HL-60 (cell line): ENCODE measurements at regions not wholly inside any gene's neighbourhood (a gene's known extent, or its start where the extent isn't known, plus 50 kb on each side); places are given as distances from the start of the nearest gene placed in this dataset.

Experiments
- DNase-seq, 2 experiments: peaks; one replicate each; pipeline ENCODE4 v3.0.0-alpha.2; 2010 to 2020; ENCODE audit warnings: low read depth in 1 of 2, low spot score in 1 of 2
- H3K27ac ChIP-seq: fragments of 250-450 bp; sonication (Bioruptor Pico); replicated peaks from 2 replicates; pipeline ENCODE4 v1.5.1; 2020; ENCODE audit warnings: mild to moderate bottlenecking, moderate library complexity
- H3K27me3 ChIP-seq: fragments of 250-450 bp; sonication (Bioruptor Pico); 2 replicates; pipeline ENCODE4 v1.5.1; 2021; ENCODE audit warnings: mild to moderate bottlenecking, moderate library complexity; ENCODE audit not compliant: insufficient read depth, poor library complexity, severe bottlenecking
- H3K4me3 ChIP-seq: replicated peaks from 2 replicates; pipeline ENCODE4 v1.5.1; 2011; ENCODE audit warnings: mild to moderate bottlenecking, control low read depth, low read length; ENCODE audit not compliant: insufficient read depth
- GABPA ChIP-seq: IDR thresholded peaks from 2 replicates; pipeline ENCODE4 v1.6.1; 2012; ENCODE audit warnings: low read depth
- POLR2AphosphoS5 ChIP-seq: IDR thresholded peaks from 2 replicates; pipeline ENCODE4 v1.6.1; 2012; ENCODE audit warnings: low read depth
- SPI1 ChIP-seq: IDR thresholded peaks from 2 replicates; pipeline ENCODE4 v1.6.1; 2012; ENCODE audit warnings: low read depth, mild to moderate bottlenecking, borderline replicate concordance
- TF ChIP-seq, protein P1 (sequence below): IDR thresholded peaks from 2 replicates; pipeline ENCODE4 v1.6.1; 2012; ENCODE audit warnings: low read depth; ENCODE audit not compliant: insufficient replicate concordance
- TF ChIP-seq, protein P2 (sequence below): IDR thresholded peaks from one replicate; pipeline ENCODE4 v1.5.1; 2011; ENCODE audit warnings: low read length, control low read depth, inconsistent platforms; ENCODE audit not compliant: insufficient read depth

DNA sequence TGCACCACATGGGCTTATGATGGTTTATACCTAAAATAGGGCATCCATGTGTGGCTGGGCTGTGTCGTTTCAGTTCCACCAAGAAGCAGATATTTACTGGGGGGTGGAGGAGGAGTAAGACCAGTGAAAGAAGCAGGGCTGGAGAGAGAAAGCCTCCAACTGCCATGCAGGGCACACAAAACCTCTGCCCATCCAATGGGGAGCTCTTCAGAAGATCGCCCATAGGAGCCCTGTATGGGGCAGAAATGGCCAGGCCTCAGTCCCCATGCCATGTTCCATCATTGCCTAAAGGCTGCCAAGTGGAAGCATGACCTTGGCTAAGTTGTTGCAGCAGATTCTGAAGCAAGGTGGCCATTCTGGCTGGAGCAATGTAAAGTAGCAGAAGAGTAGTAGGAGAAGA lies 277.0 kb downstream of the MEX3B start:
- H3K27ac ChIP-seq, result no peak overlapping the region
- TF ChIP-seq, protein P1, sequence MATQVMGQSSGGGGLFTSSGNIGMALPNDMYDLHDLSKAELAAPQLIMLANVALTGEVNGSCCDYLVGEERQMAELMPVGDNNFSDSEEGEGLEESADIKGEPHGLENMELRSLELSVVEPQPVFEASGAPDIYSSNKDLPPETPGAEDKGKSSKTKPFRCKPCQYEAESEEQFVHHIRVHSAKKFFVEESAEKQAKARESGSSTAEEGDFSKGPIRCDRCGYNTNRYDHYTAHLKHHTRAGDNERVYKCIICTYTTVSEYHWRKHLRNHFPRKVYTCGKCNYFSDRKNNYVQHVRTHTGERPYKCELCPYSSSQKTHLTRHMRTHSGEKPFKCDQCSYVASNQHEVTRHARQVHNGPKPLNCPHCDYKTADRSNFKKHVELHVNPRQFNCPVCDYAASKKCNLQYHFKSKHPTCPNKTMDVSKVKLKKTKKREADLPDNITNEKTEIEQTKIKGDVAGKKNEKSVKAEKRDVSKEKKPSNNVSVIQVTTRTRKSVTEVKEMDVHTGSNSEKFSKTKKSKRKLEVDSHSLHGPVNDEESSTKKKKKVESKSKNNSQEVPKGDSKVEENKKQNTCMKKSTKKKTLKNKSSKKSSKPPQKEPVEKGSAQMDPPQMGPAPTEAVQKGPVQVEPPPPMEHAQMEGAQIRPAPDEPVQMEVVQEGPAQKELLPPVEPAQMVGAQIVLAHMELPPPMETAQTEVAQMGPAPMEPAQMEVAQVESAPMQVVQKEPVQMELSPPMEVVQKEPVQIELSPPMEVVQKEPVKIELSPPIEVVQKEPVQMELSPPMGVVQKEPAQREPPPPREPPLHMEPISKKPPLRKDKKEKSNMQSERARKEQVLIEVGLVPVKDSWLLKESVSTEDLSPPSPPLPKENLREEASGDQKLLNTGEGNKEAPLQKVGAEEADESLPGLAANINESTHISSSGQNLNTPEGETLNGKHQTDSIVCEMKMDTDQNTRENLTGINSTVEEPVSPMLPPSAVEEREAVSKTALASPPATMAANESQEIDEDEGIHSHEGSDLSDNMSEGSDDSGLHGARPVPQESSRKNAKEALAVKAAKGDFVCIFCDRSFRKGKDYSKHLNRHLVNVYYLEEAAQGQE, result no peak
- TF ChIP-seq POLR2AphosphoS5 (no peak), SPI1 (no peak), GABPA (no peak)
- TF ChIP-seq, protein P2, sequence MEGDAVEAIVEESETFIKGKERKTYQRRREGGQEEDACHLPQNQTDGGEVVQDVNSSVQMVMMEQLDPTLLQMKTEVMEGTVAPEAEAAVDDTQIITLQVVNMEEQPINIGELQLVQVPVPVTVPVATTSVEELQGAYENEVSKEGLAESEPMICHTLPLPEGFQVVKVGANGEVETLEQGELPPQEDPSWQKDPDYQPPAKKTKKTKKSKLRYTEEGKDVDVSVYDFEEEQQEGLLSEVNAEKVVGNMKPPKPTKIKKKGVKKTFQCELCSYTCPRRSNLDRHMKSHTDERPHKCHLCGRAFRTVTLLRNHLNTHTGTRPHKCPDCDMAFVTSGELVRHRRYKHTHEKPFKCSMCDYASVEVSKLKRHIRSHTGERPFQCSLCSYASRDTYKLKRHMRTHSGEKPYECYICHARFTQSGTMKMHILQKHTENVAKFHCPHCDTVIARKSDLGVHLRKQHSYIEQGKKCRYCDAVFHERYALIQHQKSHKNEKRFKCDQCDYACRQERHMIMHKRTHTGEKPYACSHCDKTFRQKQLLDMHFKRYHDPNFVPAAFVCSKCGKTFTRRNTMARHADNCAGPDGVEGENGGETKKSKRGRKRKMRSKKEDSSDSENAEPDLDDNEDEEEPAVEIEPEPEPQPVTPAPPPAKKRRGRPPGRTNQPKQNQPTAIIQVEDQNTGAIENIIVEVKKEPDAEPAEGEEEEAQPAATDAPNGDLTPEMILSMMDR, result no peak
- DNase-seq, result no peak
- peaks cover 3% of the 10 kb centered on the region for H3K27me3 ChIP-seq
- no peak overlapping the region for H3K4me3 ChIP-seq

DNA sequence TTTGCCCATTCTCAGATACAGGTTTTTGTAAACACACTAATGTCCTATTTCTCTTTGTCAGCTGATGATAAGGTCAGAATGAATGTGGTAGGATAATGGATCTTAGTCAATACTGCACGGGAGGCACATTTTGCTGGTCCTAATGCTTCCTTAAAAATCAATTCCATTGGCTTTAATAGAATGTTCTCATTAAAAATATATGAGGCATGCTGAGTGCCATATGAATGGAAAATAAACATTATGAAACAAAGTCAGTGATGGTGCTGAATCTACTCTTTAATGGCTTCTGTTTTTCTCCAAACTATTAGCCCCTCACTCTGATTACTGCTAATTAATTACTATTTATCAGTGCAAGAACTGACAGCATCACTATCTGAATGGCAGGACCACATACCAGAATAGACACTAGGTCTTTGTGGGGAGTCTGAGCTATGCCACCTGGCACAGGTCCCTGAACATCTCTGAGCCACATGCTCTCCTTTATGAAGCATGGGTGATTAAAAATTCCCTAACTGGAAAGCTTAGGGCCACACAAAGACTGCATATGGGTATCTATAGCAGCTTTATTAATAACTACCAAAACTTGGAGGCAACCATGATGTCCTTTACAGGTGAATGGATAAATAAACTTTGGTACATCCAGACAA lies 278.9 kb downstream of the MEX3B start:
- no peak overlapping the region for H3K27ac ChIP-seq
- H3K4me3 ChIP-seq, result no peak overlapping the region
- DNase-seq, result no peak
- TF ChIP-seq SPI1 (no peak), GABPA (no peak), POLR2AphosphoS5 (no peak)
- TF ChIP-seq, protein P1, result no peak
- TF ChIP-seq, protein P2, result no peak
- peaks cover 3% of the 10 kb centered on the region for H3K27me3 ChIP-seq

DNA sequence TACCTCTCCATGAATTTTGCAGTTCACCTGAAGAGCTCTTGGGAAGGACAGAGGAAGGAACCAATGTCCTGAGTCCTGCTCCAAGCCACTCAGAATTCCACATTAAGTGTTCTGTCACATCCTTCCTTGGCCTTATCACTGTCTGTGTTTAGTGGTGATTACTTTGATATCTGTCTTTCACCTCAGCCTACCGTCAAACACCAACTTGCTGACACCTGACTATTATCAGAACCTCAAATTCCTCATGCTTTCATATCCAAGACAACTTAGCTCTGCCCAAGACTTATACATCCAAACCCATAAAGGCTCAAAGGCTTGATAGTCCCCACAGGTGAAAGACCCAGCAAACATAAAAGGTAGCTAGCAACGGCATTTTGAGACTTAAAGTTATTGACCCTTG lies 280.0 kb downstream of the MEX3B start:
- no peak for DNase-seq
- TF ChIP-seq GABPA (no peak), SPI1 (no peak), POLR2AphosphoS5 (no peak)
- TF ChIP-seq, protein P1, result no peak
- TF ChIP-seq, protein P2, result no peak
- Histone ChIP-seq H3K4me3 (no peak overlapping the region), H3K27ac (no peak overlapping the region), H3K27me3 (peaks cover 3% of the 10 kb centered on the region)
